ENCODE measurements at regions not wholly inside any gene's neighbourhood (a gene's known extent, or its start where the extent isn't known, plus 50 kb on each side); places are given as distances from the start of the nearest gene placed in this dataset.
A peak's percentile ranks its signal among the peaks of the same experiment; 100 is the strongest.
"Not testable (repeated sequence)": the region's sequence is repeated elsewhere in the genome, so short reads cannot be mapped to it uniquely, and the experiment has no call there.

DNA sequence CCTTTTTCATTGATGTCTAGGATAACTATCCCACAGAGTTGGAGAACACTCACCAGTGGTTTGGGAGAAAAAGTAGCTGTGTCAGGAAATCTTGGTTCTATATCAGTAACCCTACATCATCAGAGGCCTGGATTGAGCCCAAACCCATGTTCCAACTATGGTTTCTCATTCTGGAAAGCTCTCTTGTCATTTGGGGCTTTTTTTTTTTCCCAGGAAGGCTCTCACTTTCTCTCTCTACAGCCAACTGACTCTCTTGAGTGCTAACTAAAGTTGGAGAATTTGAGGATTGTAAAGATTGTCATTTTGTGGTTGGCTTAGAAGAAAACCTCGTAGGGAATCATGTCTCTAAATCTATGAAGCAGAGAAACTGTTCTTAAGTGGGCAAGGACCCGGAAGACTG is 228.2 kb upstream of the DIPK2B start:
- H3K4me1 ChIP-seq (ENCODE audit: control insufficient read depth, insufficient read depth, low read length): peaks cover 2% of the 10 kb centered on the region
- H3K4me3 ChIP-seq (ENCODE audit: low read depth, low read length): no peak overlapping the region
- H3K9ac ChIP-seq (ENCODE audit: low read depth, low read length): no peak overlapping the region
- H3K27me3 ChIP-seq (ENCODE audit: control insufficient read depth, insufficient read depth, low read length): no peaks in the 10 kb centered on the region
- H3K9me3 ChIP-seq (ENCODE audit: control insufficient read depth, insufficient read depth, low read length): no peaks in the 10 kb centered on the region
- H3K36me3 ChIP-seq (ENCODE audit: control insufficient read depth, insufficient read depth, low read length): no peaks in the 10 kb centered on the region

DNA sequence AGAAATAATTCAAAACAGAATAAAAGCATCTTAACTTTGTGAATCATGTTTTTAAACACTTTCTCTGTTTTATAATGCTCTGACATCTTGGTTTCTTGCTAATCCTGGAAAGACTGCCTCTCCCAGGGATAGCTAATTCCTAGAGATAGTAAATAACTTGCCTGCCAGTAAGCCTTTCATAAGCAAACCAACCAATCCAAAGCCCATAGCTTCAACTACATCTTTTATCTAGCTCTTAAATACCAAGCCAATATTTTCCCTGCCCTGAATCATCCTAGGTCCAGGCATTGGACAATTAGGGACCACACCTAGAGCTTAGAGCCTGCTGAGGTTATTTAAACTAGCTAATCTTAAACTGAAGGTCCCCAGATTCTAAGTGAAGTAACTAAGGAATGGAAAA is 223.7 kb upstream of the DIPK2B start:
- no peaks in the 10 kb centered on the region for H3K36me3 ChIP-seq (ENCODE audit: control insufficient read depth, insufficient read depth, low read length)
- H3K9me3 ChIP-seq (ENCODE audit: control insufficient read depth, insufficient read depth, low read length): no peaks in the 10 kb centered on the region
- H3K9ac ChIP-seq (ENCODE audit: low read depth, low read length): no peak overlapping the region
- no peaks in the 10 kb centered on the region for H3K4me1 ChIP-seq (ENCODE audit: control insufficient read depth, insufficient read depth, low read length)
- H3K27me3 ChIP-seq (ENCODE audit: control insufficient read depth, insufficient read depth, low read length): no peaks in the 10 kb centered on the region
- H3K4me3 ChIP-seq (ENCODE audit: low read depth, low read length): no peak overlapping the region

DNA sequence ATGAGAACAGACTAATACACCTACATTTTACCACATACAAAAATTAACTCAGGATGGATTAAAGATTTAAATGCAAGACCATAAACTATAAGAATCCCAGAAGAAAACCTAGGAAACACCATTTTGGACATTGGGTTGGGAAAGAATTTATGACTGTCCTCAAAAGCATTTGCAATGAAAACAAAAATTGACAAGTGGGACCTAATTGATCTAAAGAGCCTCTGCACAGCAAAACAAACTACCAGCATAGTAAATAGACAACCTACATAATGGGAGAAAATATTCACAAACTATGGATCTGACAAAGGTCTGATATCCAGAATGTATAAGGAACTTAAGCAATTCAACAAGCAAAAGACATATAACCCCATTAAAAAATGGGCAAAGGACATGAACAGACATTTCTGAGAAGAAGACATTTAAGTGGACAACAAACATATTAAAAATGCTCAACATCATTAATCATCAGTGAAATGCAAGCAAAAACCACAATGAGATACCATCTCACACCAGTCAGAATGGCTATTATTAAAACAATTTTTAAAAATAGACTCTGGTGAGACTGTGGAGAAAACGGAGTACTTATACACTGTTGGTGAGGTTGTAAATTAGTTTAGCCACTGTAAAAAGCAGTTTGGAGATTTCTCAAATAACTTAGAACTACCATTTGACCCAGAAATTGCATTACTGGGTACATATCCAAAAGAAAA is 221.7 kb upstream of the DIPK2B start:
- no peaks in the 10 kb centered on the region for H3K4me1 ChIP-seq (ENCODE audit: control insufficient read depth, insufficient read depth, low read length)
- H3K9me3 ChIP-seq (ENCODE audit: control insufficient read depth, insufficient read depth, low read length): no peaks in the 10 kb centered on the region
- H3K4me3 ChIP-seq (ENCODE audit: low read depth, low read length): no peak overlapping the region
- no peaks in the 10 kb centered on the region for H3K27me3 ChIP-seq (ENCODE audit: control insufficient read depth, insufficient read depth, low read length)
- no peaks in the 10 kb centered on the region for H3K36me3 ChIP-seq (ENCODE audit: control insufficient read depth, insufficient read depth, low read length)
- no peak overlapping the region for H3K9ac ChIP-seq (ENCODE audit: low read depth, low read length)

DNA sequence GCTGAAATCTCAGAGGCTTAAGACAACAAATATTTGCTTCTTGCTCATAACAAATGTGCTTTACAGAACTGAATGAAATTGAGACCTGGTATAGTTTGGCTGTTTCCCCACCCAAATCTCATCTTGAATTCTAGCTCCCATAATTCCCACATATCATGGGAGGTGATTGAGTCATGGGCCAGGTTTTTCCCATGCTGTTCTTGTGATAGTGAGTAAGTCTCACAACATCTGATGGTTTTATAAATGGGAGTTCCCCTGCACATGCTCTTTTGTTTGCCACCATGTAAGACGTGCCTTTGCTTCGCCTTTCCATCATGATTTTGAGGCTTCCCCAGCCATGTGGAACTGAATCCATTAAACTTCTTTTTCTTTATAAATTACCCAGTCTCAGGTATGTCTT is 221.1 kb upstream of the DIPK2B start:
- H3K9me3 ChIP-seq (ENCODE audit: control insufficient read depth, insufficient read depth, low read length): no peaks in the 10 kb centered on the region
- no peaks in the 10 kb centered on the region for H3K27me3 ChIP-seq (ENCODE audit: control insufficient read depth, insufficient read depth, low read length)
- no peaks in the 10 kb centered on the region for H3K36me3 ChIP-seq (ENCODE audit: control insufficient read depth, insufficient read depth, low read length)
- H3K4me3 ChIP-seq (ENCODE audit: low read depth, low read length): no peak overlapping the region
- no peak overlapping the region for H3K9ac ChIP-seq (ENCODE audit: low read depth, low read length)
- H3K4me1 ChIP-seq (ENCODE audit: control insufficient read depth, insufficient read depth, low read length): no peaks in the 10 kb centered on the region

DNA sequence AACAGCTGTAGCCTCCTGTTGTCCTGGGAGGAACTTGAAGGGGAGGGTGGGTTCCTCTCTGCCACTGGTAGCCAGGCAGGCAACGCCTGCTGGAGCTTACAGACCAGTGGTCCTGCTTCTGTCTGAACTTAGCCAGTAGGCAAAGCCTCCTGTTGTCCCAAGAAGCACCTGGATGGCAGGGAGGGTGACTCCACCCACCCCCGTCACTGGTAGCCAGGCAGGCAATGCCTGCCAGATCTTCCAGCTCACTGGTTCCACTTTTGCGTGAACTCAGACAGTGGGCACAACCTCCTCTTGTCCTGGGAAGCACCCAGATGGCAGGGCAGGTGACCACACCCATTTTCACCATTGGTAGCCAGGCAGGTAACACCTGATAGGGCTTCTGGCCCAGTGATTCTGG is 203.5 kb upstream of the DIPK2B start:
- Histone ChIP-seq H3K36me3 (ENCODE audit: control insufficient read depth, insufficient read depth, low read length) (no peaks in the 10 kb centered on the region), H3K9ac (ENCODE audit: low read depth, low read length) (no peak overlapping the region), H3K9me3 (ENCODE audit: control insufficient read depth, insufficient read depth, low read length) (peaks cover 8% of the 10 kb centered on the region), H3K4me1 (ENCODE audit: control insufficient read depth, insufficient read depth, low read length) (peaks cover 14% of the 10 kb centered on the region), H3K27me3 (ENCODE audit: control insufficient read depth, insufficient read depth, low read length) (no peaks in the 10 kb centered on the region), H3K4me3 (ENCODE audit: low read depth, low read length) (no peak overlapping the region)

DNA sequence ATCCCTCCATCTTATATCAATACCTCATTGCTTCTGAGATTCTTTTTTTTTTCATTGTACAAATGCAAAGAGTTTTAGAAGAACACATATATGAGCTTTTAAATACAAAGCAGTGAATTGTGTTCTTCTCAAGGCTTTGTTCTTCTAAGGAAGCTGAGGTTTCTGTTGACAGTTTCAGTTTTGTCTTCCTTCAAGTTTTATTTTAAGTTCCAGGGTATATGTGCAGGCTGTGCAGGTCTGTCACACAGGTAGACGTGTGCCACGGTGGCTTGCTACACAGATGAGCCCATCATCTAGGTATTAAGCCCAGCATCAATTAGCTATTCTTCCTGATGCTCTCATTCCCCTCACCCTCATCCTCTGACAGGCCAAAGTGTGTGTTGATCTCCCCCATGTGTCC is 201.2 kb upstream of the DIPK2B start:
- Histone ChIP-seq H3K9me3 (ENCODE audit: control insufficient read depth, insufficient read depth, low read length) (peaks cover 13% of the 10 kb centered on the region), H3K36me3 (ENCODE audit: control insufficient read depth, insufficient read depth, low read length) (no peaks in the 10 kb centered on the region), H3K4me3 (ENCODE audit: low read depth, low read length) (no peak overlapping the region), H3K4me1 (ENCODE audit: control insufficient read depth, insufficient read depth, low read length) (peaks cover 14% of the 10 kb centered on the region), H3K27me3 (ENCODE audit: control insufficient read depth, insufficient read depth, low read length) (no peaks in the 10 kb centered on the region), H3K9ac (ENCODE audit: low read depth, low read length) (no peak overlapping the region)

DNA sequence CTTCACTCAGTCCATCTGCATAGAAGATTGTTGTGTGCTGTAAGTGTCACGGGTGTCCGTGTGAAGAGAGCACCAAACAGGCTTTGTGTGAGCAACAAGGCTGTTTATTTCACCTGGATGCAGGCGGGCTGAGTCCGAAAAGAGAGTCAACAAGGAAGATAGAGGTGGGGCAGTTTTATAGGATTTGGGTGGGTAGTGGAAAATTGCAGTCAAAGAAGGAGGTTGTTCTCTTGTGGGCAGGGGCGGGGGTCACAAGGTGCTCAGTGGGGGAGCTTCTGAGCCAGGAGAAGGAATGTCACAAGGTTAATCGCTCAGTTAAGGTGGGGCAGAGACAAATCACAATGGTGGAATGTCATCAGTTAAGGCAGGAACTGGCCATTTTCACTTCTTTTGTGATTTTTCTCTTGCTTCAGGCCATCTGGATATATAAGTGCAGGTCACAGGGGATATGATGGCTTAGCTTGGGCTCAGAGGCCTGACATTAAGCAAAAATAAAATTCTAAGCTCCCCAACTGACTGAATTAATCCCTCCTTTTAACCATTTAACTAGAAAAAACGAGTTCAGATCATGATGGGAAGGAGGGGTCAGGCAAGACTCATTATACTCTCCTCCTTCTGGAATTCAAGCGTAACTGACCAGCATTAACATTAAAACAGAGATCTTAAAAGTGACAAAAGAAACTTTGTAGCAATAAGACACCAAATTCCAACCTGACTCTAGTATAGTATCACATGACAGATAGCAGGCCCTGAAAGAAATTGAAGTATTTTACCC is 200.5 kb upstream of the DIPK2B start:
- H3K36me3 ChIP-seq (ENCODE audit: control insufficient read depth, insufficient read depth, low read length); H3K27me3 ChIP-seq (ENCODE audit: control insufficient read depth, insufficient read depth, low read length); H3K9ac ChIP-seq (ENCODE audit: low read depth, low read length): not testable (repeated sequence)
- H3K4me1 ChIP-seq (ENCODE audit: control insufficient read depth, insufficient read depth, low read length): peaks cover 14% of the 10 kb centered on the region
- H3K9me3 ChIP-seq (ENCODE audit: control insufficient read depth, insufficient read depth, low read length): peaks cover 13% of the 10 kb centered on the region
- H3K4me3 ChIP-seq (ENCODE audit: low read depth, low read length): peak overlapping the region; percentile 22

DNA sequence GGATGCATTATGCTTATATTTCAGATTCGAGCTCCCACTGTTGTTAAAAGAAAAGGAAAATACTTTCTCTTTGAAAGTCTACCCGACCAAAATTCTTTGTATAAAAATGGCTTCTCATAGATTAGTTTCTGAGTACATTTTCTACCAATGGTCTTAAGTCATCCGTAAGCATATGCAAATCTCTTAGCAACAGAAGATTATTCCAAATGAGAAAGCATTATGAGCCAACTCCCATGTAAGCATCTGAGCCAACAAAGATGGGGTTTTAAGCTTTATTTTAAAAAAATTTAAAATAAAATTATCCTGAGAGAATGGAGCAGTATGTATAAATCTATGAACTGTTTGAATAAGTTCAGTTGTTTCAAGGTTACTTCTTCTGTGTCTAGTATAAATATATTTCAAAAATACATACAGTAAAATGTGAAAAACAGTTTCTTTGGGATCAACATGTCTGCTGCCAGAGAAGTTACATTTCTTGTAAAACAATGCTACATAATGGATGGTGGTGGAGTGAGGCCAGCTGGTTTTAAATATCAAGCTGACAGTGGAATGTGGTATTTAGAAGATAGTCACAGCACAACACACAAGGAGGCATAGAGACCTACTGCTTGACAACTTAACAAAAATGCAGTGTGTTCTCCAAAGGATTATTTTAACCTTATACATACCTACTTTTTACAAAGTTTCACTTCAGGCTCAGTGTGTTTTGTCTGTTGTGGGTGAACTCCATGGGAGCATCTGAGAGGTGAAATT is 199.5 kb upstream of the DIPK2B start:
- H3K9ac ChIP-seq (ENCODE audit: low read depth, low read length): peak overlapping the region; percentile 16
- no peak overlapping the region for H3K4me3 ChIP-seq (ENCODE audit: low read depth, low read length)
- H3K27me3 ChIP-seq (ENCODE audit: control insufficient read depth, insufficient read depth, low read length): no peaks in the 10 kb centered on the region
- peaks cover 13% of the 10 kb centered on the region for H3K9me3 ChIP-seq (ENCODE audit: control insufficient read depth, insufficient read depth, low read length)
- H3K4me1 ChIP-seq (ENCODE audit: control insufficient read depth, insufficient read depth, low read length): peaks cover 14% of the 10 kb centered on the region
- no peaks in the 10 kb centered on the region for H3K36me3 ChIP-seq (ENCODE audit: control insufficient read depth, insufficient read depth, low read length)

DNA sequence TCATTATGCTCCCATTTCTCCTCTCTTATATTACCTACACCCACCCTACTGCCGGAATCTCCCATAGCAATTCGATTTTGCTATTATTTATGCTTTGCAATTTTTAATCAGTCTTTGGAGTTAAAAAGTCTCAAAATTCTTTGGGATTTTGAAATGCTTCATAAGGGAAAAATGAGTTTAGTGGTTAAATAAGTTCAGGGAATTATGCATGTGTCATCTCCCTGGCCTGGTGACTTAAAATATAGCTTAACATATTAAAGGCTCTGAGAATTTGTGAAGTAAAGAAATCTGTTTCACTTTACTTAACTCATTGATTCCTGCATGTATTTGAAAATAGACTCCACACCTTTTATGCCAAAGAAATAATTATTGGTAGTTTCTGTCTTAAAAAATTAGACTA is 185.1 kb upstream of the DIPK2B start:
- H3K4me1 ChIP-seq (ENCODE audit: control insufficient read depth, insufficient read depth, low read length): no peaks in the 10 kb centered on the region
- H3K9ac ChIP-seq (ENCODE audit: low read depth, low read length): no peak overlapping the region
- no peaks in the 10 kb centered on the region for H3K27me3 ChIP-seq (ENCODE audit: control insufficient read depth, insufficient read depth, low read length)
- H3K9me3 ChIP-seq (ENCODE audit: control insufficient read depth, insufficient read depth, low read length): peaks cover 4% of the 10 kb centered on the region
- H3K36me3 ChIP-seq (ENCODE audit: control insufficient read depth, insufficient read depth, low read length): no peaks in the 10 kb centered on the region
- no peak overlapping the region for H3K4me3 ChIP-seq (ENCODE audit: low read depth, low read length)

DNA sequence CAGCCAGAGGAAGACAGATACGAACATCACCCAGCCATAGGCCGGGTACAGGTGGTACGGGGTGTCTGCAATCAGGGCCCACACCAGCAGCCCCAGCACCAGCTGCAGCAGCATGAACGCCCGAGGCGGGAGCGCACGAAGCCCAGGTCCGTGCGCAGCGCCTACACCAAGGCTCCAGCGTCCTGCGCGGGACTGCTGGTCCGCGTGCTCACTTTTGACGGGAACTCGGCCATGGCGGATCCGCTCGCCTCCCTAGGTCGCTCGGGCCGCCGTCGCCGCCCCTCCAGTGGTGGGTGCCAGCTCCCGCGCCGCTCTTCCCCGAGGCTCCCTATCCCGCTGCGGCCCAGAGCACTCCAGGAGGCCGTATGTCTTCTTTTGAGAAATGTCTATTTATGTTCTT is 181.2 kb upstream of the DIPK2B start:
- Histone ChIP-seq H3K4me3 (ENCODE audit: low read depth, low read length) (no peak overlapping the region), H3K36me3 (ENCODE audit: control insufficient read depth, insufficient read depth, low read length) (no peaks in the 10 kb centered on the region), H3K9me3 (ENCODE audit: control insufficient read depth, insufficient read depth, low read length) (peaks cover 4% of the 10 kb centered on the region), H3K9ac (ENCODE audit: low read depth, low read length) (no peak overlapping the region), H3K27me3 (ENCODE audit: control insufficient read depth, insufficient read depth, low read length) (no peaks in the 10 kb centered on the region), H3K4me1 (ENCODE audit: control insufficient read depth, insufficient read depth, low read length) (no peaks in the 10 kb centered on the region)

DNA sequence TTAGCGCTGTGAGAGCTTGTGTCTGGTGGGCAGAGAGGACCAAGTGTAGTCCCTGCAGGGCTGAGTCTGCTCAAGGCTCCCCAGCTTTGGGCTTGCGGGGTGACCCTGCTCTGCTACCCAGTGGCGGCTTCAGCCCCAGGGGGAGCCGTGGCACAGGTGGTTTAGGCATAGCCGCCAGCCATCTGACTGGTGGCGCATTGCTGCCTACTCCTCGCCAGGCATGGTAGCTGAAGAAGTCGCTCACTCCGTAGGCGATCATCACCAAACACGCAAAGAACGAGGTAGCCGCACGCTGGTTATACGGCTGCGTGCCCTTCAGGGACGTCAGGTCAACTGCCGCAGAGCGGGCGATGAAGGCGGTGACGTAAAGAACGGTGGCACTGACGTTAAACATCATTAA is 180.7 kb upstream of the DIPK2B start:
- H3K4me1 ChIP-seq (ENCODE audit: control insufficient read depth, insufficient read depth, low read length): no peaks in the 10 kb centered on the region
- H3K36me3 ChIP-seq (ENCODE audit: control insufficient read depth, insufficient read depth, low read length): no peaks in the 10 kb centered on the region
- no peaks in the 10 kb centered on the region for H3K27me3 ChIP-seq (ENCODE audit: control insufficient read depth, insufficient read depth, low read length)
- H3K9ac ChIP-seq (ENCODE audit: low read depth, low read length): no peak overlapping the region
- peaks cover 4% of the 10 kb centered on the region for H3K9me3 ChIP-seq (ENCODE audit: control insufficient read depth, insufficient read depth, low read length)
- H3K4me3 ChIP-seq (ENCODE audit: low read depth, low read length): no peak overlapping the region

DNA sequence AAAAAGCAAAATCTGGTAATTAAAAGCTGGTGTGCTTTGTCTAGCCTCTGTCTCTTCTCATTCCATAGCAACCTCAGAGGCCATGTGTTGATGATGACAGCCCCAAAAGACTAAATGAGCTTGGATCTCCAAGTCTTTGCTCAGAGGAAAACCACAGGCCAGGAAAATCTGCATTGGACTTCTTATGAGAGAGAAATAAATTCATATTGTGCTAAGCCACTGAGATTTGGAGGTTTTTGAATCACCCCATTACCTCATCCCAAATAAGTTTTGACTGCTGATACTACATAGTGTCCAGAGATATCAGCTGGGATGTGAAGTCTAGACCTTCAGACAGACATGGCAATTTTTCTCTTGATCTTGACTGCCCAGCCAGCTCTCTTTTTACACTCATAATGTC is 178.6 kb upstream of the DIPK2B start:
- no peak overlapping the region for H3K4me3 ChIP-seq (ENCODE audit: low read depth, low read length)
- no peaks in the 10 kb centered on the region for H3K27me3 ChIP-seq (ENCODE audit: control insufficient read depth, insufficient read depth, low read length)

More for the DNA sequence above, 178.6 kb upstream of the DIPK2B start:
- Histone ChIP-seq H3K9me3 (ENCODE audit: control insufficient read depth, insufficient read depth, low read length) (no peaks in the 10 kb centered on the region), H3K36me3 (ENCODE audit: control insufficient read depth, insufficient read depth, low read length) (no peaks in the 10 kb centered on the region), H3K9ac (ENCODE audit: low read depth, low read length) (no peak overlapping the region), H3K4me1 (ENCODE audit: control insufficient read depth, insufficient read depth, low read length) (no peaks in the 10 kb centered on the region)
